MM.1S (cell line): ENCODE measurements at regions not wholly inside any gene's neighbourhood (a gene's known extent, or its start where the extent isn't known, plus 50 kb on each side); places are given as distances from the start of the nearest gene placed in this dataset.

Experiments used
- DNase-seq: peaks from one replicate; pipeline ENCODE4 v3.0.0-alpha.2; 2015
- H2AFZ ChIP-seq: fragments of 300-600 bp; sonication (generic); 2 replicates; pipeline ENCODE4 v1.6.0; 2016; ENCODE audit warnings: antibody characterized with exemption, low read length
- H3F3A ChIP-seq: fragments of 300-600 bp; sonication (generic); 2 replicates; pipeline ENCODE4 v1.6.1; 2016; ENCODE audit warnings: mild to moderate bottlenecking, antibody characterized with exemption, low read length, moderate library complexity, mixed read lengths; ENCODE audit not compliant: insufficient read depth
- H3K27ac ChIP-seq: fragments of 300-600 bp; sonication (generic); 2 replicates; pipeline ENCODE4 v1.5.1; 2016; ENCODE audit warnings: mild to moderate bottlenecking, low read length
- H3K27me3 ChIP-seq: fragments of 300-600 bp; sonication (generic); replicated peaks from 2 replicates; pipeline ENCODE4 v1.6.0; 2016; ENCODE audit warnings: low read length; ENCODE audit not compliant: insufficient read depth
- H3K36me3 ChIP-seq: fragments of 300-600 bp; sonication (generic); replicated peaks from 2 replicates; pipeline ENCODE4 v1.6.1; 2016; ENCODE audit warnings: mild to moderate bottlenecking, low read length, mixed read lengths; ENCODE audit not compliant: insufficient read depth
- H3K4me1 ChIP-seq: fragments of 300-600 bp; sonication (generic); 2 replicates; pipeline ENCODE4 v1.6.1; 2016; ENCODE audit warnings: low read length, mixed read lengths
- H3K4me2 ChIP-seq: fragments of 300-600 bp; sonication (generic); 2 replicates; pipeline ENCODE4 v1.6.0; 2016; ENCODE audit warnings: low read depth, low read length
- H3K4me3 ChIP-seq: fragments of 300-600 bp; sonication (generic); 2 replicates; pipeline ENCODE4 v1.5.1; 2016; ENCODE audit warnings: low read length, mixed read lengths
- H3K79me2 ChIP-seq: fragments of 300-600 bp; sonication (generic); 2 replicates; pipeline ENCODE4 v1.6.1; 2016; ENCODE audit warnings: mixed run types, low read length, mixed read lengths
- H3K9ac ChIP-seq: fragments of 300-600 bp; sonication (generic); 2 replicates; pipeline ENCODE4 v1.6.1; 2016; ENCODE audit warnings: low read length, mixed read lengths
- H3K9me2 ChIP-seq: fragments of 300-600 bp; sonication (generic); replicated peaks from 2 replicates; pipeline ENCODE4 v1.6.1; 2016; ENCODE audit warnings: mild to moderate bottlenecking, low read length, mixed read lengths; ENCODE audit not compliant: insufficient read depth
- H3K9me3 ChIP-seq: fragments of 300-600 bp; sonication (generic); replicated peaks from 2 replicates; pipeline ENCODE4 v1.6.1; 2016; ENCODE audit warnings: mild to moderate bottlenecking, low read length, mixed read lengths; ENCODE audit not compliant: insufficient read depth
- H4K20me1 ChIP-seq: fragments of 300-600 bp; sonication (generic); 2 replicates; pipeline ENCODE4 v1.6.1; 2016; ENCODE audit warnings: mild to moderate bottlenecking, low read length, moderate library complexity, mixed read lengths; ENCODE audit not compliant: insufficient read depth
- CTCF ChIP-seq: fragments of 300-600 bp; sonication (generic); IDR thresholded peaks from 2 replicates; pipeline ENCODE4 v1.5.1; 2016; ENCODE audit warnings: antibody characterized with exemption, low read length, mixed read lengths
- EZH2 ChIP-seq: fragments of 300-600 bp; sonication (generic); optimal IDR thresholded peaks from 2 replicates; pipeline ENCODE3; 2017; ENCODE audit warnings: low read depth, mild to moderate bottlenecking, antibody characterized with exemption, low read length, mixed read lengths
- EZH2phosphoT487 ChIP-seq: fragments of 300-600 bp; sonication (generic); IDR thresholded peaks from 2 replicates; pipeline ENCODE4 v1.6.1; 2018; ENCODE audit warnings: antibody characterized with exemption, low read length

- Histone ChIP-seq H3K79me2 (no peaks in the 10 kb centered on the region), H3K9ac (no peak overlapping the region), H3K9me2 (no peaks in the 10 kb centered on the region), H3K4me1 (no peaks in the 10 kb centered on the region), H3K27ac (no peak overlapping the region), H3K36me3 (no peaks in the 10 kb centered on the region), H3K27me3 (no peaks in the 10 kb centered on the region), H2AFZ (no peak overlapping the region), H3F3A (no peaks in the 10 kb centered on the region), H3K4me3 (no peak overlapping the region), H4K20me1 (no peaks in the 10 kb centered on the region), H3K4me2 (no peak overlapping the region), H3K9me3 (no peaks in the 10 kb centered on the region)
- no peak for TF ChIP-seq EZH2
- TF ChIP-seq EZH2phosphoT487: no peak
- no peak for TF ChIP-seq CTCF
- no peak for DNase-seq
Measured at GRCh38 chr6:169997187-169997929, 245.9 kb downstream of the ERMARD start.

- Histone ChIP-seq H2AFZ (no peak overlapping the region), H3K4me1 (no peaks in the 10 kb centered on the region), H3K27ac (no peak overlapping the region), H3K4me2 (no peak overlapping the region), H3K27me3 (no peaks in the 10 kb centered on the region), H3K9ac (no peak overlapping the region), H4K20me1 (no peaks in the 10 kb centered on the region), H3K79me2 (no peaks in the 10 kb centered on the region), H3K4me3 (no peak overlapping the region), H3K36me3 (no peaks in the 10 kb centered on the region), H3F3A (no peaks in the 10 kb centered on the region), H3K9me2 (no peaks in the 10 kb centered on the region), H3K9me3 (no peaks in the 10 kb centered on the region)
- DNase-seq: no peak
- TF ChIP-seq CTCF: no peak
- TF ChIP-seq EZH2phosphoT487: no peak
- no peak for TF ChIP-seq EZH2
Measured at GRCh38 chr6:169996378-169997051, 245.1 kb downstream of the ERMARD start.

GRCh38 chr6:169994739-169995138 is 243.3 kb downstream of the ERMARD start:
- TF ChIP-seq EZH2phosphoT487: no peak
- H3K27ac ChIP-seq: no peak overlapping the region
- no peak for DNase-seq
- no peaks in the 10 kb centered on the region for H3F3A ChIP-seq
- no peak overlapping the region for H3K4me3 ChIP-seq
- no peaks in the 10 kb centered on the region for H3K9me3 ChIP-seq
- no peak overlapping the region for H3K4me2 ChIP-seq
- no peaks in the 10 kb centered on the region for H3K9me2 ChIP-seq
- H3K36me3 ChIP-seq: no peaks in the 10 kb centered on the region
- H3K27me3 ChIP-seq: no peaks in the 10 kb centered on the region
- H4K20me1 ChIP-seq: no peaks in the 10 kb centered on the region
- H3K4me1 ChIP-seq: no peaks in the 10 kb centered on the region
- H3K9ac ChIP-seq: no peak overlapping the region
- H2AFZ ChIP-seq: no peak overlapping the region
- no peaks in the 10 kb centered on the region for H3K79me2 ChIP-seq

- Histone ChIP-seq H3K4me1 (no peaks in the 10 kb centered on the region), H3K79me2 (no peaks in the 10 kb centered on the region), H3K27ac (no peak overlapping the region), H3K36me3 (no peaks in the 10 kb centered on the region), H3K9me2 (no peaks in the 10 kb centered on the region), H4K20me1 (no peaks in the 10 kb centered on the region), H3F3A (no peaks in the 10 kb centered on the region), H3K4me3 (no peak overlapping the region), H3K9ac (no peak overlapping the region), H3K27me3 (no peaks in the 10 kb centered on the region), H2AFZ (no peak overlapping the region), H3K9me3 (no peaks in the 10 kb centered on the region), H3K4me2 (no peak overlapping the region)
- TF ChIP-seq EZH2: no peak
- TF ChIP-seq EZH2phosphoT487: no peak
- no peak for TF ChIP-seq CTCF
- no peak for DNase-seq
Measured at GRCh38 chr6:169993861-169994481, 242.5 kb downstream of the ERMARD start.
